HG02840 (cell line): ENCODE measurements at regions not wholly inside any gene's neighbourhood (a gene's known extent, or its start where the extent isn't known, plus 50 kb on each side); places are given as distances from the start of the nearest gene placed in this dataset.

Experiments used
- ATAC-seq: cut with Tn5 transposase; IDR thresholded peaks from one replicate; pipeline ENCODE4 v1.9.1; 2021; ENCODE audit warnings: mild to moderate bottlenecking, moderate library complexity, moderate number of reproducible peaks; ENCODE audit not compliant: unreplicated experiment, low FRiP score

DNA sequence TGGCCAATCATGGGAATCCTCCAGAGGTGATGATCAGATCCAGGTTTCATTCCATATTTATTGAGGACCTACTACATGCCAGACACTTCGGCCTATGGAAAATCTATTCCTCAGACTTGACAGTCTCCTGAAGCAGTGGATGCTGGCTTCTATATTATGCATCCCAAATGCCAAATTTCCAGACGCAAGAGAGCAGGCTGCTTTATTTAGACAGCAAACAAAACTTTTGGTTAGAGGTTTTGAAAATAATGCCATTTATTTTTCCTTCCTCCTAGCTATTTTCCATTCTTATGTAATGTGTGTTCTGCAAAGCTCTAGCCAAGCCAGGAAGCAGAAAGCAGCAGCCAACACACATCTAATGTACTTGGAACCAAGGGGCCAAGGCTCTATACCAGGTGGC lies 330.8 kb downstream of the GPAM start:
- ATAC-seq, result no peak

GRCh38 chr10:111856631-111857030 lies 326.9 kb downstream of the GPAM start:
- no peak for ATAC-seq

GRCh38 chr10:111865550-111865949 lies 318.0 kb downstream of the GPAM start:
- no peak for ATAC-seq

DNA sequence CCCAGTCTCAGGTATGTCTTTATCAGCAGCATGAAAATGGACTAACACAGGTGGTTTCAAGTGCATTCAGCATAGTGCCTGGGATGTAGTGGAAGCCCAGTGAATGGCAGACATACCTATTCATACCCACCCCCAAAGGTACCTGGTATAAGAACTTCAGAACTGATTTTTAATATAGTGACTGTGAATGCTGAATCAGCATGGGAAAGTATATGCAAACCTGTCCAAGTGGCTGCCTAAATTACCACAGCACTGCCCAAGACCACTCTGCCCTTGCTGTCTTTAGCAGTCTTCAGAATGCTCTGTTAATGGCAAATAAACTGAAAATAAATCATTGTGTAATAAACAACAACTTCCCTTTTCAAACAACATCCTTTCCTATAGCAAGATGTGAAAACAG lies 312.1 kb downstream of the GPAM start:
- ATAC-seq, result no peak

GRCh38 chr10:111872591-111872990 lies 311.0 kb downstream of the GPAM start:
- ATAC-seq, result no peak

- no peak for ATAC-seq
Observed at GRCh38 chr10:111873041-111873440, 310.5 kb downstream of the GPAM start.

- ATAC-seq, result no peak
Observed at GRCh38 chr10:111873621-111874135, 309.9 kb downstream of the GPAM start.

- no peak for ATAC-seq
Observed at GRCh38 chr10:111874576-111874975, 309.0 kb downstream of the GPAM start.

DNA sequence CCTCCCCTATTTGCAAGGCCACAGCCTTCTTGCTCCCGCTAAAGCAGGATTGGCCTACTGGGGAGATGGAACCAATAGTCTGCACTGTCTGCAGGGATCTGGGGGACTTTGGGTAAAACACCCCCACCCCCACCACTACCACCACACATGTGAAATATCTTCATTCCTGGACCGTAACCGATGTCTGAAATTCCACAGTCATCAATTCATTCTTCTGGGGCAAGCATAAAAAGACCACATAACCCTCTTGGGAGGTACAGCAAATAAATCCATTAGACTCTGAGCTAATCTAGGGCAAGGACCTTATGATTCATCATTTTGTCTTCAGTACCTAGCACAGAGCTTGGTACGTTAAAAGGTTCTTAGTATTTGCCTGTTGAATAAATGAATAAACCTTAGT lies 307.8 kb downstream of the GPAM start:
- ATAC-seq, result no peak

DNA sequence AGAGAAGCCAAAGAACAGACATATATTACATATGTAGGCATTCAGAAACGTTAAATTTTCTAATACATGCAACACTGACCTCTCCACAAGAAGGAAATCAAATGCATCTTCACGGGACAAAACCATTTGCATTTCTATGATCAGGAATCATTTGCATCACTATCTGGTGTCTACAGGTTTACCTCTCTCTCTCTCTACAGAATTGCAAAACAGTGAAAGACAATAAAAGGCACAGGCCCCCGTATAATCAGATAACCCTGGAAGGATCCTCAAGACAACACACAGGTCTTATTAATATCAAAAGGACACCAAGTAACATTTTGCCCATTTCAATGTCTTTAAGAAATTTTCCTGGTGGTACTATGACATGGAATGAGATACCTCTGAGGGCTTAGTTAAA lies 306.3 kb downstream of the GPAM start:
- ATAC-seq, result no peak

- ATAC-seq, result no peak
Observed at GRCh38 chr10:111879969-111880368, 303.6 kb downstream of the GPAM start.

DNA sequence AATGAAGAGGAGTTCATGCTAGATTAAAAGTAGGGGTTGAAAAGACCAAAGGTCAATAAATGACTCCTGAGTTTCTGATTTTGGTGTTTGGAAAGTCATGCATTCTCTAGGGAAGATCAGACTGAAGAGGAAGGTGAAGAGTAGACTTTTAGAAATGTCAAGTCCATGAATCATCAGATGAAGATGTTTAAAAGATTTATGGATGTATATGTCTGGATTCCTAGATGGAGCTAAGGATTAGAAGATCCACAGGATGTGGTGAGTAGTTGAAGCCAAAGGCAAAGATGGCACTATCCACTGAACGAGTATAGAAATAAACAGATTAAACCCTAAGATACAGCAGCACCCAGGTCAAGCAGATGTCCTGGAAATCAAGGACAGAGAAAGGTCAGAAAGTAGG lies 298.5 kb downstream of the GPAM start:
- no peak for ATAC-seq

DNA sequence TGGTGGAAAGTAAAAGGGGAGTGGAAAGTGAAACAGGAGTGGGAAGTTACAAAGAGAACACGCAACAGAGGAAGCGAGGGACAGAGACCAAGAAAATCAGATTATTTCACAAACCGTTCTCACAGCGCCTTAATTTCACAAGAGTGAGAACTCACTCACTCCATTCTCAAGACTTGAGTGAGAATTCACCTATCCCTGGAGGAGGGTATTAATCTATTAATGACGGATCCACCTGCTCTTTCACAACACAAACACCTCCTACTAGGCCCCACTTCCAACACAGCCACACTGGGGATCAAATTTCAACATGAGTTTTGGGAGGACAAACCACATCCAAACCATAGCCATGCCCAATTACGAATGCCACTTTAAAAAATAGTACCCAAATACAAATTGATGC lies 297.6 kb downstream of the GPAM start:
- ATAC-seq, result no peak

GRCh38 chr10:111887266-111887665 lies 296.3 kb downstream of the GPAM start:
- no peak for ATAC-seq

- ATAC-seq, result no peak
Observed at GRCh38 chr10:111890046-111890445, 293.5 kb downstream of the GPAM start.

DNA sequence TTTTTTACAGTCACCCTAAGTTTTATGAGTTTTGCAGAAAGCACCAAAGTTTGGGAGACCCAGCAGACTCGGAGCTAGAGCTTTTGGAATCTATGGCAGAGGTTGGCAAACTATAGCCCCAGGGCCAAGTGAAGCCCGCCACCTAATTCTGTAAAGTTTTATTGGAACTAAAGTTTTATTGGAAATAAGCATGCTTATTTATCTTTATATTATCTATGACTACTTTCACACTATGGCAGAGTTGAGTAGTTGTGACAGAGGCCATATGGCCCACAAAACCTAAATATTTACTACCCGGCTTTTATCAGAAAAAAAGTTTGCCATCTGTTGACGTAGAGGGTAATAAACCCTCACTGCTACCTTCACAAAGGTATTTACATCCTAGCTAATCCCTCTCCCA lies 267.6 kb downstream of the GPAM start:
- ATAC-seq, result no peak

DNA sequence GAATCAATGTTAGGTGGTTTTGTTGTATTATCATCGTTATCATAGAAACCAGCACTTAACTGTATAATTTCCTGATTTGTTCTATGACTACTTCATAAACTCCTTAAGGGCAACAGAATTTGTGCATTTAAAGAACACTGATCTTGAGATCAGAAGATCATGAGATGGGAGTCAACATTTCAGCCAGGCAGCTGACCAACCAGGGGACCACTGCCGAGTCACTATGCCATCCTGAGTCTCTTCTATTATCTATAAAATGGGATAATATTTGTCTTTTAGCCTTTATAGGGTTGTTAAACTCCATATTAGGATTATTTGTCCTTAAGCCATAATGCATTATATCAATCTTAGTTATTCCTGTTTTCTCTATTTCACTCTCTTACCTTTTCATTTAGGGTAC lies 261.7 kb downstream of the GPAM start:
- ATAC-seq, result no peak

DNA sequence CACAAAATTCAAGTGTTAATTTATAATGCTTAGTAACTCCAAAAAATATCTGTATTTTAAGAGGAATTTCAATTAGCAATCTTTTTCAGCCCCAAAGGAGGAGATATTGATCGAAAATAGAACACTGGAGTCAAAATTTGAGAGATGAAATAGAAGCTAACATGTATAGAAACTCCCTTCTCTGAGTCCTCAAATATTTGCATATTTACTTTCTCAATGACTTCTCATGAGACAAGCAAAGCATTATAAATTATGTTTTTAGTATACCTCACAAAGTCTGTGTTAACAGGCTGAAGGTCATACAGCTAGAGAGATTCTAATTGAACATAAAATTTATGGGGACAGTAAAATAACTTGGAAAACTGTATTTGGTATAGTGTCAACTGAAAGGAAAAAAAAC lies 260.5 kb downstream of the GPAM start:
- ATAC-seq, result no peak

GRCh38 chr10:111926286-111926685 lies 257.3 kb downstream of the GPAM start:
- ATAC-seq, result no peak

- ATAC-seq, result no peak
Observed at GRCh38 chr10:111933937-111934336, 249.6 kb downstream of the GPAM start.

DNA sequence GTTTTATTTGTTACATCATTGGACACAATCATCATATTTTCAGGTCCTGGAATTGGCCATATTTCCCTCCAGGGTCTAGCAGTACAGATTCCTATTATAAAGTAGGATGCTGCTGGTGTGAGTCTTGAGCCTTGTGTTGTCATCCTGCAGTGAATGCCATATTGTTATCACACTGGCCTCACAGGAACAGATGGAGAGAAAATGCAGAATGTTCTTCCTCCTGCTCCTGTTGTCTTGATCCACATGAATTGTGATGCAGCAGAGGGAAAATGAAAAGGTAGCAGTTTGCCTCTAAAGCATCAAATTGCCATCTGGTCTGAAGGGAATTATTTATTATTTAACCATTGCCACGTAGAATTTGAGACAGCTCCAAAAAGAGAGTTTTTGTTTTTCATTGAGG lies 248.6 kb downstream of the GPAM start:
- no peak for ATAC-seq

DNA sequence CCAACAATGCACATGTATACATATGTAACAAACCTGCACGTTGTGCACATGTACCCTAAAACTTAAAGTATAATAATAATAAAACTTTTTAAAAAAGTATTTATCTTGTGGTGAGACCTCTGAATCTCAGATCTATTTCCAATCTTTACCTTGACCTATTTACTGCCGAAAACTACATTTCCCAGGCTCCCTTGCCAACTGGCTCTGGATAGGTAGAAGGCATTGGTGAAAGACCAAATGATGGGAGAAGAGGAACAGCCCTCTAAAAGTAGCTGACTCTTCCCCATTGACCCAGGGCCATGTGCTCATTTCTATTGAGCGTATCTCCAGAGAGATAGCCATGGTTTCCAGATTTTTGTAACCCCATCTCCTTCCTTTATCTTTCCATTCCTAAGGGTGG lies 247.4 kb downstream of the GPAM start:
- no peak for ATAC-seq

- no peak for ATAC-seq
Observed at GRCh38 chr10:111944331-111944730, 239.2 kb downstream of the GPAM start.
